ENCODE measurements at regions not wholly inside any gene's neighbourhood (a gene's known extent, or its start where the extent isn't known, plus 50 kb on each side); places are given as distances from the start of the nearest gene placed in this dataset.
"Not testable (repeated sequence)": the region's sequence is repeated elsewhere in the genome, so short reads cannot be mapped to it uniquely, and the experiment has no call there.

GRCh38 chrX:99988532-99988931 is 421.5 kb downstream of the PCDH19 start:
- DNase-seq: not testable (repeated sequence)

- DNase-seq: peak; percentile 53
Observed at GRCh38 chrX:99973572-99974226, 436.4 kb downstream of the PCDH19 start.

GRCh38 chrX:99939883-99940232 is 470.2 kb downstream of the PCDH19 start:
- no peak for DNase-seq

- not testable (repeated sequence) for DNase-seq
Observed at GRCh38 chrX:99939206-99939882, 470.7 kb downstream of the PCDH19 start.

- no peak for DNase-seq
Observed at GRCh38 chrX:99938464-99938863, 471.6 kb downstream of the PCDH19 start.

- DNase-seq: no peak
Observed at GRCh38 chrX:99933865-99934264, 476.2 kb downstream of the PCDH19 start.

- DNase-seq: peak; percentile 83
Observed at GRCh38 chrX:99914635-99915034, 495.4 kb downstream of the PCDH19 start.

- DNase-seq: no peak
Observed at GRCh38 chrX:99913611-99914010, 496.5 kb downstream of the PCDH19 start.

- DNase-seq: no peak
Observed at GRCh38 chrX:99909946-99910345, 500.1 kb downstream of the PCDH19 start.

- DNase-seq: no peak
Observed at GRCh38 chrX:99901091-99901490, 509.0 kb downstream of the PCDH19 start.

GRCh38 chrX:99887918-99888317 is 522.2 kb downstream of the PCDH19 start:
- no peak for DNase-seq

GRCh38 chrX:99857455-99857854 is 552.6 kb downstream of the PCDH19 start:
- peak; percentile 33 for DNase-seq

- DNase-seq: no peak
Observed at GRCh38 chrX:99833821-99834220, 576.3 kb downstream of the PCDH19 start.

GRCh38 chrX:99820197-99820596 is 589.9 kb downstream of the PCDH19 start:
- DNase-seq: no peak

- DNase-seq: no peak
Observed at GRCh38 chrX:99800016-99800415, 610.1 kb downstream of the PCDH19 start.

GRCh38 chrX:99798936-99799335 is 611.1 kb downstream of the PCDH19 start:
- no peak for DNase-seq

- DNase-seq: peak; percentile 50
Observed at GRCh38 chrX:99795495-99795894, 614.6 kb downstream of the PCDH19 start.

GRCh38 chrX:99782516-99783040 is 627.5 kb downstream of the PCDH19 start:
- DNase-seq: no peak

- DNase-seq: peak; percentile 15
Observed at GRCh38 chrX:99777912-99778311, 632.2 kb downstream of the PCDH19 start.

GRCh38 chrX:99761731-99762130 is 648.3 kb downstream of the PCDH19 start:
- no peak for DNase-seq

- DNase-seq: no peak
Observed at GRCh38 chrX:99752776-99753175, 657.3 kb downstream of the PCDH19 start.

- DNase-seq: no peak
Observed at GRCh38 chrX:99750721-99751120, 659.4 kb downstream of the PCDH19 start.

GRCh38 chrX:99722094-99722493 is 688.0 kb downstream of the PCDH19 start:
- peak; percentile 19 for DNase-seq

GRCh38 chrX:99719140-99719539 is 690.9 kb downstream of the PCDH19 start:
- DNase-seq: peak; percentile 3

GRCh38 chrX:99717716-99718115 is 692.4 kb downstream of the PCDH19 start:
- DNase-seq: no peak
